GM18517 (cell line): ENCODE measurements at regions not wholly inside any gene's neighbourhood (a gene's known extent, or its start where the extent isn't known, plus 50 kb on each side); places are given as distances from the start of the nearest gene placed in this dataset.

ENCODE experiments used
- ATAC-seq: cut with Tn5 transposase; IDR thresholded peaks from one replicate; pipeline ENCODE4 v1.9.1; 2021; ENCODE audit warnings: mild to moderate bottlenecking, moderate library complexity; ENCODE audit not compliant: unreplicated experiment

GRCh38 chr2:7950035-7950612, 731.7 kb upstream of the ID2 start:
- no peak for ATAC-seq

DNA sequence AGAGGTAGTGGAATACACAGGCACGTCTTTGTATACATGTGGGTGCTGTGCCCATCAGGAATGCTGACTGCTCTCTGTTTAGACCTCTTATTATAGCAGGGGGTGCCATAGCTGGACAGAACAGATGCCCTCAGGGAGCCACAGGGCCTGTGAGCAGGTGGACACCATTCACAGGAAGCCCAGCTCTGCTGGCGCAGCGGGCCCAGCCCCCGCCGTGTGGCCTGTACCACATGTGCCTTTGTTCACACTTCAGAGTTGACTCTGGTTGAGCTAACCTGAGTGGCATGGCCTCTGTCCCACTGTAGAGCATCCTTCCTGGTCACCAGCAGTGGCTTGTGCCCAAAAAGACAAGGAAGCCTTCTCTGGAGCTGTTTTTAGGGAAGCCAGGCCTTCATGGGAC, 730.9 kb upstream of the ID2 start:
- ATAC-seq = no peak

- ATAC-seq = no peak
Observed at GRCh38 chr2:7951490-7951889, 730.4 kb upstream of the ID2 start.

DNA sequence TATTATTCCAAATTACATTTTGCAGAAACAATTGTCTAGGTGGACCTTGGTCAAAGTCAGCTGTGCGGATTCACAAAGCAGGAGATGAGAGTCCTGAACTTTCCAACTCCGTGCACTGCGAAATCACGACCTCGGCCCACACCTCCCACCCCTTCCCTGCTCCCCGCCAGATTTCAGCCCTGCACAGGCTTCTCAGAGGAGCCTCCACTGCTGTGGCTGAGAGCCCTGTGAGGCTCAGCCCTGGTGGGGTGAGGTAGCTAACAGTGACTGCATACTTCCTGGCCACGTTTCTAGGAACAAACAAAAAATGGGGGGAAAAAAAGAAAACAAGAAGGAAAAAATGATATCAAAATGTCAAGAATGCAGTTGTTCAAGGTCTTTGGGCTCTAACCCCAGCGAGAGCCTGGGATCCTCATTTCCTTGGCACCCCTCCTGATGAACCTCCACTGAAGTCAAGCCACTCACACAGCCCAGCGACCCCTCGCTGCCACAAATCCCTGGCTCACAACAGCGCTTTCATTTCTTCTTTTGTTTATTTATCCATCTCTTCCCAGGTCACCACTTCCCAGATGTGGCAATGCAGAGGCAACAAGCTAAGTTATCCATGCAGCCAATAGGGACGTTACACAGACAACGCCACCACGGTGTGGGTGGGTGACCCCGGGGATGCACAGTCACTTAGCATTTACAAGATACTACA, 729.7 kb upstream of the ID2 start:
- ATAC-seq = no peak

GRCh38 chr2:7953195-7953594, 728.7 kb upstream of the ID2 start:
- no peak for ATAC-seq

DNA sequence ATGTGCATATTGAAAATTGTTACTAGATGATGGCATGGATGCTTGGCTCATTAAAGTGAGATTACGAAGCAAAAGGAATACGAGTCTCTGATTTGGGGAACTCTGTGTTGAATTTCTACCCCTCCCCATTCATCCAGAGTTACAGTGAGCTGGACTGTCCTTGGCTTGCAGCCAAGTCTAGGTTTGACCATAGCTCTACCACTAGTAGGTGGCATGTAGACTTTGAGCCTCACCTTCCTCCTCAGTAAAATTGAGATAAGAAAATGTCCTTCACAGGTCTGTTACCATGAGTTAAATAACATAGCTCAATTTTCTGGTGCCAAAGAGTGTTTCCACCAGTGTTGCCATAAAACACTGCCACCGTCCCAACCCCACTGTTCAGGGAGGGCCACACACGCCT, 727.6 kb upstream of the ID2 start:
- no peak for ATAC-seq

DNA sequence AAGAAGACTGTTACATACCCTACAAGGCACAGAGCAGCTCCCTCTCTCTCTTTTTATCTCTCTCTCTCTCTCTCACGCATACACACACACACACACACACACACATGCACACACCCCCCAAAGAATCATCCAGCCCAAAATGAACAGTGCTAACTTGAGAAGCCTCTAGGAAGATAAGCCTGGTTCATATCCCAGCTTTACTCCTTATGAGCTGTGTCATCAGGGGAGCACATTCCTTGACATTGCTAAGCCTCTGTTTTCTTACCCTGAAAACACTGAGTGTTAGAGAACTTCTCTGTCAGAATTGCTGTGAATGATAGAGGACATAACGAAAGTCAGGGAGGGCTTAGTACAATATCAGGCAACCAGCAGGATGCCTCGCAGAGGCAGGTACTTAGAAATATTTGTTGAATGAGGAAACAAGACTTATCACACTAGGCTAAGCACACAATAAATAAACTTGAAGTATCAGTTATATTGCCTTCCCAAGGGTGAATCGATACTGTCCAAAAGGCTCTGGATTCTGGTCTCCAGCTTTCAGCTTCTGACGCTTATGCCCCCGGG, 725.6 kb upstream of the ID2 start:
- no peak for ATAC-seq

GRCh38 chr2:7961550-7961949, 720.3 kb upstream of the ID2 start:
- no peak for ATAC-seq

- ATAC-seq = no peak
Observed at GRCh38 chr2:7962161-7962560, 719.7 kb upstream of the ID2 start.

DNA sequence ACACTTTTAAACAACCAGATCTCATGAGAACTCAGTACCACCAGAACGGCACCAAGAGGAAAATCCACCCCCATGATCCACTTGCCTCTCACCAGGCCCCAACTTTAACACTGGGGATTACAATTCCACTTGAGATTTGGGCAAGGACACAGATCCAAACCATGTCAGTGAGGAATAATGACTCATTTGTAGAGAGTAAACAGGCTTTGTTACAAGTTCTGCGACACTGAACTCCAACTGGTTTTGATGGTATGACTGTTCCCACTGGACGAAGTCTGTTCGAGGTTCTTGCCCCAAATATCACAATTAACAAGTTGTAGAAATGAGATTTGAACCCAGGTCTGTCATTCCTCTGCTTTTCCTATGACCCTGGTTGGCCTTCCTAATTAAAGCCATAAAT, 718.1 kb upstream of the ID2 start:
- ATAC-seq = no peak

DNA sequence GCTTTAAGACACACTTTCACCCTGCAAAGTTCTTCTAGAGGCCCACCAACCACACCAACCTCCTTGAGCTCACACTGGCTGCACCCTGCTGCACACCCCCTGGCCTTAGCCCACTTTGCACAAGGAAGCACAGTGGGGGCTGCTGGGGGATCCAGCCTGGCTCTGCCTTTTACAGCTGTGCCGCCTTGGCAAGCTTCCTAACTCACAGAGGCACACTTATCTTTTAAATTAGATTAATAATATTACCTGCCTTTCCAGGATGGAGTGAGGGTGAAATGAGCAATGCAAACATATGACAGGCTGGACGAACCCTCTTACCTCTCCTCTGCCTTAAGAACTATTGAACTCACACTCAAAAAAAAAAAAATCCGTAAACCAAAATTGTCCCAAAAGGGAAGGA, 715.8 kb upstream of the ID2 start:
- no peak for ATAC-seq

- no peak for ATAC-seq
Observed at GRCh38 chr2:7967707-7968405, 714.0 kb upstream of the ID2 start.

DNA sequence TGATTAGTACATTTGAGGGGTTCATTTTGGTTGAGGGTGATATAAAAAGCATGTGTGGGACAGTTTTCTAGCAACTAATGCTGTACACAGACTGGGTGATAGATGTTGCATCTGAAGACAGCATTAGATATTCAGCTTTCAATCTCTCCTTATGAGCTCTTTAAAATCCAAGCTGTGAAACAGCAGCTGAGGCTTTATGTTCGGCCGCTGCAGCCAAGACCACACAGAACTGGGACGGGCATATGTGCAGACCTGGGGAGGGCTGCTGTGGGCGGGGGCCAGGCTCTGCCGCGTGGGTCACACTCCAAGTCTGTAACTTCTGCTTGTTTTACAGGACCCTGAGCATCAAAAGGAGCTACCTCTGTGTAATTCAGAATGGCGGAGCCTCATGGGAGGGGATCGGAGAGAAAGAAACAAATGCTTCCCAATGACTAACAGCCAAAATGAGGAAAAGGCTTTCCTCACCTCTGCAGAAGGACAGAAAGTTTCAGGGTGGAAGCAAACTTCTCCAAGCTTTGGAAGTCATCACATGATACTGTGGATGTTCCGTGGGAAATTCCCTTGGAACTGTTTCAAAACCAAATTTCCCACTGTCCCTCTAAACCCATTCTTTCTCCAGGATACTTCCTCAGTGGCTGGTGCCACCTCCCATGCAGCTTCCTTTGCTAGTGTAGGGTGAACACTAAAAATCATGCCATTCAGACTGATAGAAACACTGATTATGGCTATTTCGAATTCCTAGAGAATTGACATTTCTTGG, 711.9 kb upstream of the ID2 start:
- no peak for ATAC-seq

DNA sequence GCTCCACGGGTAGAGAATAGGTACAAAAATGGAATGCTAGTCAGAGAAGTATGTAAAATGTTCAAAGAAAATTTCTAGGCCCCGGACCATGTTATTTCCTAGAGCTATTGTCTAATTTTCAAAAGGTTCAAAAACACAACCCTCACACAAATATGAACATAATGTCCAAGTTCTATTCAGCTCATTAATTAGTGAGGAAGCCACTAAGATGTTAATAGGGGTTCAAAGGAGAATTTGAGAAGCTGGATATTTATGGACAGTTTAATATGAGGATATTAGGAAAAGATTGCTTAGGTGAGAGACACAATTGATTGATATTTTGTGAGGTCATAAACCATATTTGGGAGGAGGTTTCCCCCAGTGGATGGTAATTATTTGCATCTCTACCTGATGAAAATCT, 710.6 kb upstream of the ID2 start:
- no peak for ATAC-seq

DNA sequence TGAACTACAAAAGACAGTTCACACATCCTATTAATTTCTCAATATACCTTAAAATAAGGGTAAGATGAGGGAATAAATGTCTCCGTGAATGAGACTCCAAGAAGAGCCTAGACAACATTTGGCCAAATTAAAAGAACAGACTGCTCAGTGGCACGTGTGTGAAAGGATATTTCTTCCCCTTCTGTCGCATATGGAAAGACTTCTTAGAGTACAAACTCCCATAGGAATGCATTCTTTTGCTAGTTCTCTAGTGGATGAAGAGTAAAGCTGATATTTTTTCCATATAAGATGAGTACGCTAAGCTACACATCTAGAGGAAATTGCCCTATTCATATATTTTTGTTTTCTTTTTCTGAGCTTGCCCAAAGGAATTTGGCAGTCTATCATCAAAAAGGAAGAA, 710.0 kb upstream of the ID2 start:
- no peak for ATAC-seq

DNA sequence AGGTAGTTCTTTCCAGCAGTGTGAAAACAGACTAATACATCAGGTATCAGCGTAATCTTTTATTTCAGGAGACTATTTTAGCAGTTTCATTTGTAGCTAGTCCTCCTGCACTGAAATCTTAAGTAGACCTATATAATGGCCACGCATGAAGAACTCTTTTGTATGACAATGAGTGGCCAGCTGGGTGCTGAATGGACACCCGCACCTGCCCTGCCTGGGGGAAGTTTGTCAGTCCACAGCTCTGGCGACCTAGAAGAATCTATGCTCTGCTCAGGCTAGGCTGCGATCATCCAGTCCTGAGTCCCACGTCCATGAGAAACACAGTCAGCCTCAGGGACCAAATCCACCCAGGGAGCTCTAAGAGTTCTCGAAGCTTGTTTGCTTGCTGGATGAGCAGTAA, 709.2 kb upstream of the ID2 start:
- ATAC-seq = no peak

GRCh38 chr2:7973801-7974480, 707.9 kb upstream of the ID2 start:
- ATAC-seq = no peak

DNA sequence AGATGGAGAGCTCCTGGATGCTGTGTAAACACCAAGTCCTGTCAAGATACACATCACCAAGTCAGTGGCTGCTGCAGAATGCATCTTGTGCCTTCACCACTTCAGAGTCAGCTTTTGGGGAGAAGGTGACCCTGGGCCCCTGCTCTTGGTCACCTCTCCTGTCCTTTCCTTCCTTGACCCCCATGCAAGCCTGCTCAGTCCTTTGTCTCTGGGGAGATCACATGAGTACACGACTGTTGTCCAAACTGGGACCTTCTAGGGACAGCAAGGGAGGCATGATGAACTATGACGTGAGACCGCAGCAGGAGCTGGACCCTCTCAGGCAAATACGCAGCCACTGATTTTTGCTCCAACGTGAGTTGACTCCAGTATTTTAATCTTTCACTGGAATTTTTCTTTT, 706.9 kb upstream of the ID2 start:
- ATAC-seq = no peak

DNA sequence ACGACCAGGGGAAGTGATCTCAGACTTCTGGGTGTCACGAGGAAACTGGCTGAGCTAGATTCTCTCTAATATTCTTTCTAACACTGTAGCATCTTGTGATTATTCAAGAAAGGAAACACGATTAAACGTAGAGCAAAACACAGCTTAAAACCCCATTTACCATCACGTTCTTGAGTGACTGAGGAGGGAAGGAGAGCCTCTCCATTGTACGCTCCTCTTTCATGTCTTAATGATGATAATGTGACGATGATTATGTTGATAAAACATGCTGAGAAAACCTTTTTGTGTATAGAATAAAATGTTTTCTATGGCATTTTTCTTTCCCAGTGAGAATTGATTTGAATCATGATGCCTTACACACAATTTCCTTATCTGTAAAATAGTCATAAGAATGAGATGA, 705.6 kb upstream of the ID2 start:
- no peak for ATAC-seq

DNA sequence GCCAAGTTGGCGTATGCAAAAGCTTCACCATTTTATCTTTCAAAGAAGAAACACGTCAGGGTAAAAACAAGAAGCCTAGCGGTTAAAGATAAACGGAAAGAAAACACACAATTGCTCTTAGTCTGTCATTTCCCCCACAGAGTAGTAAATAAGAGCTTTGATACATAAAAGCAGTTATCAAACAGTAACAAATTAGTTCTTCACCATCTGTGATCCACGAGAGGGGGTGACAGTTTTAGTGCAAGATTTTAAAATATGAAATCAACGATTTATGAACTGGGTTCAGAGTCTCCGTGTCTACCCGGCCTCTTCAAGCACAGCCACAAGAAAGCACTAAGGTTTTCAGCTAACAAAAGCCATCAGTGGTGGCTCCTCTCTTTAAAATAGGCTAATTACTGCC, 703.9 kb upstream of the ID2 start:
- ATAC-seq = no peak

DNA sequence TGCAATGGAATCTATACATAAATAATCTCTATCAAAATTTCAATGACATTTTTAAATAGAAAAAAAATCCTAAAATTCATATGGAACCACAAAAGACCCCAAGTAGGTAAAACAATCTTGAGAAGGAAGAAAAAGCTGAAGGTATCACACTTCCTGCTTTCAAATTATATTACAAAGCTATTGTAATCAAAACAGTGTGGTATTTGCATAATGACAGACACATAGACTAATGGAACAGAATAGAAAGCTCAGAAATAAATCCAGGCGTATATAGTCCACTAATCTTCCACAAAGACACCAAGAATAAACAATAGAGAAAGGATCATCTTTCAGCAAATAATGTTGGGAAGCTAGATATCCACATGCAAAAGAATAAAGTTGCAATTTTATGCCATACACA, 699.8 kb upstream of the ID2 start:
- ATAC-seq = no peak
